Dedifferentiated amniotic fluid mesenchymal stem cell (primary cell): ENCODE measurements at regions not wholly inside any gene's neighbourhood (a gene's known extent, or its start where the extent isn't known, plus 50 kb on each side); places are given as distances from the start of the nearest gene placed in this dataset.

Source experiments
- DNase-seq: peaks from one replicate; pipeline ENCODE4 v3.0.0-alpha.2; 2016; ENCODE audit errors: extremely low spot score

GRCh38 chr20:9981829-9982228 is 53.0 kb upstream of the ANKEF1 start:
- DNase-seq = no peak

GRCh38 chr20:9978397-9979004 is 56.3 kb upstream of the ANKEF1 start:
- DNase-seq = peak; percentile 91

- DNase-seq = no peak
Measured at GRCh38 chr20:9977629-9978028, 57.2 kb upstream of the ANKEF1 start.

GRCh38 chr20:9974324-9974723 is 60.5 kb upstream of the ANKEF1 start:
- no peak for DNase-seq

DNA sequence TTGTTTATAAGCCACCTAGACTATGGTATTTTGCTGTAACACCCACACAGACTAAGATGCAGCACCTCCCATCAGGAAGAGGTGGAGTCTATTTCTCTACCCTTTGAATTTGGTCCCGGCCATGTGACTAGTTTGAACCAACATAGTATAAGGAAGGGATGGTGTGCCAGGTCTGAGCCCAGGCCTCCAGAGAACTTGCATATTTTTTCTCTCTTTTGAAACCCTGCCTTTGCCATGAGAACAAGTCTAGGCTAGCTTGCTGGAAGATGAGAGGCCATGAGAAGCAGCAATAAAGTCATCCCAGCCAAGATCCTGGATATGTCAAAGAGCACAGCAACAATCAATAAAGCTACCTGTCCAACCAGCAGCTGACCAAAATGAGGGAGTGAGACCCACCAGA is 63.0 kb upstream of the ANKEF1 start:
- DNase-seq = no peak

DNA sequence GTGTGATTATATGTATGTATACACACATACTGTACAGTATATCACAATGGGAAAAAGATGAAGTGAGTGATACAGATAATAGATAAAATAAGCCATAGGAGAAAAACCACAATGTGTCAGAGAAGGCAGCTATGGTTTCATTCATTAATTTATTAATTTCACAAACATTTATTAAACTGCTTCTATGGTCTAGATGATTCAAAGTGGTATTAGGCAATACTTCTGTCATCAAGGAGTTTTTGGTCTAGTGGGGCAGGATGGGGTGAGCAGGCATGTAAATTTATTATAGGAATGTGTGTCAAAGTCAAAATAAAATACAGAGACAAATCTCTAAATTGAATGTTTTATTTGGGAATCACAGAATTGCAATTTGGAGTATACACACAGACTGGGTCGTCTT is 65.2 kb upstream of the ANKEF1 start:
- DNase-seq = no peak

DNA sequence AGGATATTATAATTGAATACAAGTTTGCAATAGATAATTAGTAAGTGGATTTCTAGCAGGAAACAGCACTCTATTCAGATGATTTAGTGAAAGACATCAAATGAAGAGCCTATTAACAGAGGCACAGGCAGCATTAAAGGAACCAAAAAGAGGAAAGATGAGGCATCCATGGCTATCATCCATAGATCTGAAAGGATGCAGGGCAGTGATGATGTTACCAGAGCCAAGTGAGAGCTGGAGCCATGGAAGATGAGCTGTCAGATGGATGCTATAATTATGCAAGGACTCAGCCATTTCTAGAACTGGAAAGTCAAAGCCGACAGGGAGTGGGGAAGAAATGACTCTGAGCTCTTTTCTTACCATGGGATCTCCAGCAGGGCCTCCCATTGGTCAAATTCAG is 66.8 kb upstream of the ANKEF1 start:
- no peak for DNase-seq

DNA sequence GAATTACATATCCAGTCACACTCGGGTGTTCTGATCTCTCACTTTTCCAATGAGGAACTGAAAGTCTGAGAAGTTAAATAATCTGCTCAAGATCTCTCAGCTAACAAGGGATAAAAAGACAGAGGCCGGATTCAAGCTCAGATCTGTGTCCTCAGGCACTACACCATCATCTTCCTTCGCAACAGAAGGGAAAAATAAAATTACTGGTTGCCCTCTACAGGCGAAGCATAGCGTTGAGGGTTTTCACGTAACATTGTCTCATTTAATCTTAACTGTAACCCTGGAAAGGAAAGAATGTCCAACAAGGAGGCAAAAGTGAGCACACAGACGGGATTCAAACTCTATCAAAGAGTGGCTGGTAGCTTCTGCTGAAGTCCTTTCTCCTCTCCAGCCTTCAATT is 67.8 kb upstream of the ANKEF1 start:
- no peak for DNase-seq

DNA sequence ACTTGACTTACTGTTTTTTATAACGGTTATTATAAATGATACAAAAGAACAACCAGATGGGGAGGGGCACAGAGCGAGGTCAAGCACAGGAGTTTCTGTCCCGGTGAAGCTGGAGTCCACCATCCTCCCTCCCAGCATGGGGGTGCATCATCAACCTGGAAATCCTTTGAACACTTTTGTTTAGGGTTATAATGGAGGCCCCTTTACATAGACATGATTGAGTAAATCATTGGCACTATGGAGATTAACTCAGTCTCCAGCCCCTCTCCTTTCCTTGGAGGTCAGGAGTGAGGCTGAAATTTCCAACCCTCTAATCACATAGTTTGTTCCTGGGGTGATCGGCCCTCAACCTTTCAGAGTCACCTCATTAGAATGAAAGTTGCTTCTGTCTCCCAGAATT is 71.8 kb upstream of the ANKEF1 start:
- no peak for DNase-seq

GRCh38 chr20:9958693-9959092 is 76.1 kb upstream of the ANKEF1 start:
- DNase-seq = no peak

- DNase-seq = no peak
Measured at GRCh38 chr20:9955646-9956045, 79.1 kb upstream of the ANKEF1 start.

- DNase-seq = no peak
Measured at GRCh38 chr20:9949563-9949962, 85.2 kb upstream of the ANKEF1 start.

DNA sequence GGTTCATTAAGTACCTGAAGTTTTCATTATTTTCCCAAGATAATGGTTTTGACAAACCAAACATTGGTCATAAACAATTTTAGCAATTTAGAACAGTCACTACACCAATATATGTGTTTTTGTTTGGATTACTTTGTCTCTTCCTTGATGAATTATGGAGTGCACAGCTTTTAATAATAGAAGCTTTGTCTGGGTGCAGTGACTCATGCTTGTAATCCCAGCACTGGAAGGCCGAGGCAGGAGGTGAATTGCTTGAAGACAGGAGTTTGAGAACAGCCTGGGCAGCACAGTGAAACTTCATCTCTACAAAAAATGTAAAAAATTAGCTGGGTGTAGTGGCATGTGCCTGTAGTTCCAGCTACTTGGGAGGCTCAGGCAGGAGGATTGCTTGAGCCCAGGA is 89.4 kb upstream of the ANKEF1 start:
- DNase-seq = no peak

DNA sequence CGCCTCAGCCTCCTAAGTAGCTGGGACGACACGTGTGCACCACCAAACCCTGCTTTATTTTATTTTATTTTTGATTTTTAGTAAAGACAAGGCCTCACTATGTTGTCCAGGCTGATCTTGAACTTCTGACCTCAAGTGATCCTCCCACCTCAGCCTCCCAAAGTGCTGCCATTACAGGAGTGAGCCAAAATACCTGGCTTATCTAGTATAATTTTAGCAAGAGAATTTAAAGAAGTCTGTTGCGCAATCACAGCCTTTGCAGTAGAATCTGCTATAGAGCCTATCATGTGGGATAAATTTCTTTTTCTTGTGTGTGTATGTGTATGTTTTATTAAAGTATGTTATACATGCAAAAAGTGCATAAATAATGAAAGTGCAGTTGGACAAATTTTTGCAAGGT is 92.1 kb upstream of the ANKEF1 start:
- DNase-seq = no peak

DNA sequence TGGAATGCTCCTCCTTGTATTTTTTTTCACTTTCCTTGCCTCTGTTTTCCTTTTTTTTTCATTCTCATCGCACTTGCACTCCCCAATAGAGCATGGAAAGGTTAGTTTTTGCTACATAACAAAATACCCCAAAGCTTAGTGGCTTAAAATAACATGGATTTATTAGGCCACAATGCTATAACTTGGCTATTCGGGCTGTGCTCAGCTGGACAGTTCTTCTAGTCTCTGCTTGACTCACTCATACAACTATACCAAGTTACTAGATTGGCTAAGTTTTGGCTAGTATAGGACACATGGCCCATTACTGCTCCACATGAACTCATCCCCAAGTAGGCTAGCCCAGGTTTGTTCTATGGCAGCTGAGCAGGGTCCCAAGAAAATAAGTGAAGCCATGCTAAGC is 94.5 kb upstream of the ANKEF1 start:
- DNase-seq = no peak

DNA sequence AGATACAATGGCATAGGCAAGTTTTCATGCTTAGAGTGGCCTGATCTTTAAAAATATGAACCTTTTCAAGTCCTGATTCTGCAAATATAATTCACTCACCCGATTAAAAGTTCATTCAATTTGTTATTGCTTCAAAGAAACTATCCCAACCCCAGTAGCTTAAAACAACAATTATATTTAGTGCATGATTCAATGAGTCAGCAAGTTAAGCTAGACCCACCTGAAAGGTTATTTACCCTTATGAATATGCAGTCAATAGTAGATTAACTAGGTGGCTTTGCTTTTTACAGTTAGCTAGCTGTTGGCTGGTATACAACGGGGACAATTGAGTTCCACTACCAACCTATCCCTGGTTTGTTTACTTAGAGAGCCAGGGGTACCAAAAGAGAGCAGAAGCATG is 95.6 kb upstream of the ANKEF1 start:
- no peak for DNase-seq

- no peak for DNase-seq
Measured at GRCh38 chr20:9935285-9935684, 96.4 kb upstream of the PAK5 start.

DNA sequence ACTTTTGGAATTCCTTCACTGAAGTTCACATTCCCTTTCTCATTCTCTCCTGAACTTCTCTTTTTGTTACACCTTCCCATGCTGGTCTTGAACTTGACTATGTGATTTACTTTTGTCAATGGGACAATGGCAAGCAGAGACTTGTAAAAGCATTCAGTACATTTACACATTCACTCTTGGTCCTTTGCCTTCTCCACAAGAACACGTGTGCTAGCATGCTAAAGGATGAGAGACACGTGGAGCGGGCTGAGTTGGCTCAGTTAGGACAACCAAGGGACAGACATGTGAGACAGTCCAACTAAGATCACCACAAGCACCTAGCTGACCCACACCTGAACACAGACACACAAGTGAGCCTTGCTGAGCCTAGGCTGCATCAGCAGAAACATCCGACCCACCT is 91.3 kb upstream of the PAK5 start:
- no peak for DNase-seq

GRCh38 chr20:9928955-9929354 is 90.1 kb upstream of the PAK5 start:
- no peak for DNase-seq

- no peak for DNase-seq
Measured at GRCh38 chr20:9928281-9928737, 89.4 kb upstream of the PAK5 start.

- no peak for DNase-seq
Measured at GRCh38 chr20:9927224-9927623, 88.3 kb upstream of the PAK5 start.

GRCh38 chr20:9926476-9926875 is 87.6 kb upstream of the PAK5 start:
- no peak for DNase-seq

- DNase-seq = no peak
Measured at GRCh38 chr20:9926007-9926406, 87.1 kb upstream of the PAK5 start.

- DNase-seq = no peak
Measured at GRCh38 chr20:9923648-9924047, 84.8 kb upstream of the PAK5 start.

GRCh38 chr20:9920866-9921265 is 82.0 kb upstream of the PAK5 start:
- DNase-seq = no peak
